ENCODE measurements at regions not wholly inside any gene's neighbourhood (a gene's known extent, or its start where the extent isn't known, plus 50 kb on each side); places are given as distances from the start of the nearest gene placed in this dataset.

DNA sequence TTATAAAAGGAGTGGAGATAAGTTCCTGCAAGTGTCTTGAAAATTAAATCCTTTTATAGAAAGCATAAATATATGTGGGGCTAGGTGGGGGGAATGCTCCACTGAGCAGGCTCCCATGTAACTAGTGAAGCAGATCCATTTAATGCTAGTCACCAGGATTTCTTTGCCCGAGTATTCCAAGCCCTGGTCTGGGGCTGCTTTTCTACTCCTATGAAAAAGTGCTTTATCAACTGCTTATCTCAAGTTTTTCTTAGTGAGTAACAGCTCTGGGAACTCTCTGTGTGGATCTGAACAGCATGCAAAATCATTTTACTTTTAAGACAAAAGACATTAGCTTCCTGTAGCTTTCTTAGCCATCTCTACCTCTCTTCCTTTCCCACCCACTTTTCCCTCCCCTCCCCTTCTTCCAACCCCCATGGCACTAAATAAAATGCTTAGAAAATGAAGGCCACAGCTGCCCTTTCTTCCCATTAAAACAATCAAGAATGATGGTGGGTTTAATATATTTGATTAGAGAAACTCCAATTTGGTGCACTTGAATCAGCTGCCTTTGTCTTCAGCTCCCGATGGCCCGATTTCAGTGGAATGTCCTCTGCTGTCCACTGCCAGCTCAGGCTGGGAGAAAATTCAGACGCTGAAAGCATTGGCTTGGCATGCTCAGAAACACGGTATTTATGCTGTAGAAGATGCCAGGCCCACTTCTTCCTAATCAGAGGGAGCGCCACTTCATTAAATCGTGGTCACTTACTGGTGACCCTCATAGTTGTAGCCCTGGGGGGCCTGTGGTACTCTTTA, 475.1 kb downstream of the FOXO1 start:
- peak overlapping the region; percentile 81 for H3K27ac Mint-ChIP-seq
- CTCF ChIA-PET: interaction anchor here (0.7 to 2.7 kb wide), 10 partner anchors 9 to 491 kb away, joined by 3 to 13 read pairs (median 3); no protein-coding TSS in a partner anchor
- H3K27me3 Mint-ChIP-seq (ENCODE audit: low read depth): no peaks in the 10 kb centered on the region
- intact Hi-C loops (cut with micrococcal nuclease): no loop called here
- H3K4me3 Mint-ChIP-seq: no peak overlapping the region
- H3K36me3 Mint-ChIP-seq (ENCODE audit: low read depth): no peaks in the 10 kb centered on the region
- no peak for DNase-seq
- H3K9me3 Mint-ChIP-seq: no peaks in the 10 kb centered on the region
- H3K4me1 Mint-ChIP-seq (ENCODE audit: low read depth): peaks cover 64% of the 10 kb centered on the region

DNA sequence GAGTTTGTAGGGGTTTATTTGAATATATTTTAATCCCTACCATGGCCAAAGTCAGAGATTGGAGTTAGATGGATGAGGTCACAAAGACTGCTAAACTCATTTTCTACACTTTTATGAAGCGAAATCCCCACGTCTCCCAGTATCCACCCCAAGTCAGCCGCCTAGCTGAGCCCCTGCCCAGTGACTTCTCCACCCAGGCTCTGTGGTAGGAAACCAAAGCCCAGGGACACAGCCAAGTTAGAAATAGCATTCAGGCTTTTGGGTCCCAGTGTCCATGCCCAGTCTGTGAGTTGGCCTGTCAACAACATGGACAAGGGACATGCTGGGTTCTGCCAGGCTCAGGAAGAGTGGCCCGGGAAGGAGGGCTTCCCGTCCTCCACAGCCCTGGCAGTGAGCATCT, 474.0 kb downstream of the FOXO1 start:
- H3K4me1 Mint-ChIP-seq (ENCODE audit: low read depth): peaks cover 54% of the 10 kb centered on the region
- intact Hi-C loops (cut with micrococcal nuclease): no loop called here
- CTCF ChIA-PET: no interaction called here

DNA sequence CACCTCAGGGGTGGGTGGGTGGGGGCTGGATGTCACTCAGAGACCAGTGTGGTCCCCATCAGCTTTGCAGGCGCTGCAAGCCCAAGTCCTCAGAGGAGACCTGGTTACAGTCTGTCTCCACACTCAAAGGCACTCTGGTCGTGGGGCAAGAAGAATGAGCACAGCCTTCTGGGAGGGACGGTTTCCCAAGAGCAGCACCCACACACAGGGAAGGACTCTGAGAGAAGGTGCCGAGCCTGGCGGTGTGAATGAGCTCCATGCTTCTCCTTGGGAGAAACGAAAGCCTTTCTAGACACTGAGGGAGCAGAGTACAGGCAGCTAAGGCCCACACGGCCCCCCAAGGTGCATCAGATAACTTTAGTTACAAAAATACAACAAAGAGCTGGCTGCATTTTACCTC, 473.6 kb downstream of the FOXO1 start:
- no peak for DNase-seq
- CTCF ChIA-PET: no interaction called here
- Mint-ChIP-seq H3K4me1 (ENCODE audit: low read depth) (peaks cover 50% of the 10 kb centered on the region), H3K4me3 (no peak overlapping the region), H3K27me3 (ENCODE audit: low read depth) (no peaks in the 10 kb centered on the region), H3K36me3 (ENCODE audit: low read depth) (no peaks in the 10 kb centered on the region), H3K9me3 (no peaks in the 10 kb centered on the region), H3K27ac (no peak overlapping the region)
- intact Hi-C loops (cut with micrococcal nuclease): no loop called here

More for the DNA sequence above, 474.0 kb downstream of the FOXO1 start:
- Mint-ChIP-seq H3K4me3 (no peak overlapping the region), H3K27me3 (ENCODE audit: low read depth) (no peaks in the 10 kb centered on the region), H3K27ac (no peak overlapping the region), H3K36me3 (ENCODE audit: low read depth) (no peaks in the 10 kb centered on the region), H3K9me3 (no peaks in the 10 kb centered on the region)
- DNase-seq: no peak

DNA sequence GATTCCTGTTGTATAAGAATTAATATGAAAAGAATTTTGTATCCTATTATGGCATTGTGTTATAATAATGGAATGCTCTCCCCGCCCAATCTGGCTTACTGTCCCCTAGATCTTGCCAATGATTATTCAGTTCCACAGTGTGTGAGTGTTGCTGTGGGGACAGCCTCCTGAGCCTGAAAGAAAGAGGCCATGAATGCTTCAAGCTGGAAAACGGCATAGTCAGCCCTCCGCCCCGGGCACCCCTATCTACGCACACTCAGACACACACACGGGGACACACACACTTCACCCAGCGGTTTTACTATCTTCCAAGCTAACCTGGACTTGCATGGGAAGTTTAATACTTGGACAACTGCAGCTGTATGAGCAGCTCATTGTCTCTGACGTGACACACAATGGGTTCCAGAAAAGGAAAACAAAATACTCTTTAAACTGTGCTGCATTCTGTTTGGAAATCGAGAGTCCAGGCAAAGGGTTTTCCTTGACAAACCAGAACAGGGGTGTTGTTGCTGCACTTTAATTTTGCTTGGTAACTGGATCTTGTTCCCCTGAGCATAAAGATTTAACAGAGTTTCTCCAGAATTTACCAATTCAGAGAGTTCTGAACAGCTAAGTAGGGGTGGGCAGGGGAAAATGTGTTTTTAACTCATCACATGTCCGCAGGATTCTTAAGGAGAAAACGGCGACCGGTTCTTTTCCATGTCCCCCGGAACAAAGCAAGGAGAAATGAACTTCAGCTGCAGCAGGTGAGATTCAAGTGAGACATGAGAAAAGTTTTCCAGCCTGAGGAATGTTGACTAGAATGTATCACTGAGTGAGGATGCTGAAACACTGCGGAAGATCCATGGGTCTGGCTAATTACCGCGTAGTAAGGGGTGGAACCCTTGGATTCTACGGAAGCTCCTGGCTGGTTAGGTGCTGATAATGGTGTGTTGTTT, 472.9 kb downstream of the FOXO1 start:
- Mint-ChIP-seq H3K4me3 (no peak overlapping the region), H3K27ac (no peak overlapping the region), H3K9me3 (no peaks in the 10 kb centered on the region), H3K4me1 (ENCODE audit: low read depth) (peaks cover 43% of the 10 kb centered on the region), H3K27me3 (ENCODE audit: low read depth) (no peaks in the 10 kb centered on the region), H3K36me3 (ENCODE audit: low read depth) (no peaks in the 10 kb centered on the region)
- CTCF ChIA-PET: interaction anchor here (1.9 kb wide), 1 partner anchor 24 kb away, joined by 6 read pairs; no protein-coding TSS in a partner anchor
- intact Hi-C loops (cut with micrococcal nuclease): no loop called here
- no peak for DNase-seq

DNA sequence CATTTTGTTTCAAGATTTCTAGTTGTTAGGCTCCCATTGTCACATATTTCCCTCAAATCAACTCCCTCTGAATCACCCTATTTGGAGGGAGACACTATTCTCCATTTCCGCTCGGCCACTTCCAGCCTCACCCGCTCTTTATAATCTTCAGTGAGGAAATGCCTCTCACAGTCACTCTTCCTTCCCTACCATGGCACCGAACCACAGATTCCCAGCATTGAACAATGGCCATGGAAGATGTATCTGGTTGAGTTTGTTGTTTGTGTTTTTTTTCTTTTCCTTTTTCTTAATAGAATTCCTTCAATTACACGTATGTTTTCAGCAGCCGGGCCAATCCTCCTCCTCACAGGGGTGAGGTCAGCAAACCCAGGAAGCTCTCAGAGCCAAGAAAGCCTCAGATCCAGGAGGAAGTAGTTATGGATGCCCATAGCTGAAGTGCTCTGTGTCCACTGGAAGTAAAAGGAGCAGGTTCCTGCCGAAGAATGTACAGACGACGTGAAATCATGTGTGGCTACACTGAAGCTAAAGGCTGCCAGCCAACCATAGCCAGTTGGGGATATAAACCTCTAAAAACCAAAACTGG, 472.1 kb downstream of the FOXO1 start:
- CTCF ChIA-PET: interaction anchor here (0.6 to 1.9 kb wide), 3 partner anchors 12 to 314 kb away, joined by 4 to 9 read pairs (median 6); no protein-coding TSS in a partner anchor
- Mint-ChIP-seq H3K27me3 (ENCODE audit: low read depth) (no peaks in the 10 kb centered on the region), H3K36me3 (ENCODE audit: low read depth) (no peaks in the 10 kb centered on the region), H3K27ac (no peak overlapping the region), H3K4me1 (ENCODE audit: low read depth) (peaks cover 36% of the 10 kb centered on the region), H3K9me3 (no peaks in the 10 kb centered on the region), H3K4me3 (no peak overlapping the region)
- no peak for DNase-seq
- intact Hi-C loops (cut with micrococcal nuclease): no loop called here

DNA sequence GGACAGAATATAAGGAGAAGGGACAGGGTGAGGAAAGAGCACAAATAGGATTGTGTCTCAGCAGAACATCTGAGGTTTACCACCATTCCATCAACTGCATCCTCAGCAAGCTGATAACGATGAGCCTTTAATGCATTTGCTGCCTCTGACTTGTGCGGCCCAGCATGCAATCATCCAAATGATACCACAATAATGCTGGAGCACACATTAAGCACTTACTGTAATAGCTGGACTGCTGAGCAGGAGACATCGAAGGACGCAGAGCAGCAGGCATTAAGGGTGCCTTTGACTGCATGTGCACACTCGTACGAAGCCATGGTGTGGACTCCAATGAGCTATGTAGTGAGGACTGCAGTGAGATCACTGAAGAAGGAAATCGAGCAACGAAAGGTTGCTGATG, 469.4 kb downstream of the FOXO1 start:
- no peaks in the 10 kb centered on the region for H3K9me3 Mint-ChIP-seq
- peaks cover 22% of the 10 kb centered on the region for H3K4me1 Mint-ChIP-seq (ENCODE audit: low read depth)
- H3K27me3 Mint-ChIP-seq (ENCODE audit: low read depth): no peaks in the 10 kb centered on the region
- intact Hi-C loops (cut with micrococcal nuclease): no loop called here
- H3K4me3 Mint-ChIP-seq: no peak overlapping the region
- no peak for DNase-seq
- CTCF ChIA-PET: no interaction called here
- H3K36me3 Mint-ChIP-seq (ENCODE audit: low read depth): no peaks in the 10 kb centered on the region
- H3K27ac Mint-ChIP-seq: no peak overlapping the region

DNA sequence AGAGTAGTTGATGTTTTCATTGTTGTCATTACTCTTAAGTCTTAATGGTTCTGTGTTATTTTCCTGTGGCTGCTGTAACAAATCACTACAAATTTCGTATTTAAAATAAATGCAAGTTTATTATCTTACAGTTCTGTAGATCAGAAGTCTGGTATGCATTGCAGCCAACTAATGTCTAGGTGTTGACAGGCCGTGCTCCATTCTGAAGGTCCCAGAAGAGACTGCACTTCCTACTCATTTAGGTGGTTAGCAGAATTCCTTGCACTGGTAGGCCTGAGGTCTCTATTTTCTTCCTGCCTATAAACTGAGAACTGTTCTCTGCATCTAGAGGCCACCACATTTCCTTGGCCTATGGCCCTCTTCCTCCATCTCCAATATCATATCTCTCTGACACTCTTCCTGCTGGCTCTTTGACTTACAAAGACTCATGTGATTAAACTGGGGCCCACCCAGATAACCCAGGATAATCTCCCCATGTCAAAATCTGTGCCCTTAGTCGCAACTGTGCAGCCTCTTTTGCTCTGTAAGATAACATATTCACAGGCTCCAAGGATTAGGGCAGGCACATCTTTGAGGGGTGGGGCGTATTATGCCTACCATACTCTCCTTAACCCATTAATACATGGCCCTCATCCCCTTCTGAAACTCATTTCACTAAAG, 468.4 kb downstream of the FOXO1 start:
- Mint-ChIP-seq H3K9me3 (no peaks in the 10 kb centered on the region), H3K4me3 (no peak overlapping the region), H3K27me3 (ENCODE audit: low read depth) (no peaks in the 10 kb centered on the region), H3K4me1 (ENCODE audit: low read depth) (peaks cover 25% of the 10 kb centered on the region), H3K36me3 (ENCODE audit: low read depth) (peaks cover 2% of the 10 kb centered on the region), H3K27ac (no peak overlapping the region)
- no peak for DNase-seq
- intact Hi-C loops (cut with micrococcal nuclease): no loop called here
- CTCF ChIA-PET: no interaction called here

DNA sequence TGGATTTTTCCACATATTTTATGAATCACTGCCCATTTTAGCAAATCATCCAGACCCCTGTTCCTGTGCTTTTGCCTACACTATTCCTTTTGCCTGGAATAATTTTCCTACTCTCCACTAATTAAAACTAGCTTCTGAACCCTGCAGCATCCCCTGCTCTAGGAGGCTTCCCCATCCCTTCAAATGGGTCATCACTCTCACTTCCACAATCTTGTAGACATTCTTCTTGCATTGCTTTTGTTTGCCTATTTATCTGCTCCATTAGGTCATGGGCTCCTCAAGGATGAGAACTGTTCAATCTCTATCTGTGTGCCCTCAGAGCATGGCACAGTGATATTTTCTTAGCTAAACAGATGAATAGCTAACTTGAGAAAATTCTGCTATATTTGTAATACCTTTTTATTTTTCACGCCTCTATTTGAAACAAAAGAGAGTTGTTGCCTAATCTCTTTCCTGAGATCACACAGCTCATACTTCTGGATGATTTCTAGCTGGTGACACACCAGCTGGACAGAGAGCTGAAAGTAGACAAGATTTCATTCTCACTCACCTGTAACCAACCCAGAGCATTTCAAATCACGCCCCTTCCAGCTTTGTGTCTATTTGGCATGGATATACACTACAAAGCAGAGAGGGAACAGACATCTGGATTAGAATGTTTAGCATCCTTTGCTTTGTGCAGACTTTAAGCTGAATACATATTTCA, 466.0 kb downstream of the FOXO1 start:
- H3K4me1 Mint-ChIP-seq (ENCODE audit: low read depth): peaks cover 41% of the 10 kb centered on the region
- H3K9me3 Mint-ChIP-seq: no peaks in the 10 kb centered on the region
- peak overlapping the region; percentile 19 for H3K27ac Mint-ChIP-seq
- peaks cover 2% of the 10 kb centered on the region for H3K36me3 Mint-ChIP-seq (ENCODE audit: low read depth)
- H3K27me3 Mint-ChIP-seq (ENCODE audit: low read depth): no peaks in the 10 kb centered on the region
- no peak overlapping the region for H3K4me3 Mint-ChIP-seq
- CTCF ChIA-PET: interaction anchor here (0.5 to 3.7 kb wide), 6 partner anchors 10 to 481 kb away, joined by 3 to 13 read pairs (median 3); no protein-coding TSS in a partner anchor
- no peak for DNase-seq
- intact Hi-C loops (cut with micrococcal nuclease): no loop called here

DNA sequence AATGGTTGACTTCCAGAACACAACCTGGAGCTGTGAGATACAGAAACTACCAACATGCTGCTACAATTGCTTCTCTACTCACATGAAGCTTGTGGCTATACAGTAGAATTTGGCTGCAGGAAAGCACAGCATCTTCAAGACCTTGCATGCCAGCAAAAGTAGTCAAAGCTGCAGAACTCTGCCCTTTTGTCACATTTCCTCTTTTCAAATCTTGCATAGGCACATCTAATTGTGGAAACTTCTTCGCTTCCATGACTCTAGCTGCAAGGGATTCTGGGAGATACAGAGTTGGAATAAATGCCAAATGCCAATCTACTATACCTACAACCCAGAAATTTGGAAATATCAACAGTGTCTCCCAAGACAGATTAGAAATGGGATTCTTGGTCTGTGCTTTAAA, 462.2 kb downstream of the FOXO1 start:
- Mint-ChIP-seq H3K4me3 (no peak overlapping the region), H3K27ac (no peak overlapping the region), H3K36me3 (ENCODE audit: low read depth) (peaks cover 2% of the 10 kb centered on the region), H3K4me1 (ENCODE audit: low read depth) (peaks cover 77% of the 10 kb centered on the region), H3K9me3 (no peaks in the 10 kb centered on the region), H3K27me3 (ENCODE audit: low read depth) (no peaks in the 10 kb centered on the region)
- intact Hi-C loops (cut with micrococcal nuclease): no loop called here
- DNase-seq: no peak
- CTCF ChIA-PET: interaction anchor here (0.8 to 1.7 kb wide), 4 partner anchors 13 to 47 kb away, joined by 3 to 6 read pairs (median 3); no protein-coding TSS in a partner anchor

DNA sequence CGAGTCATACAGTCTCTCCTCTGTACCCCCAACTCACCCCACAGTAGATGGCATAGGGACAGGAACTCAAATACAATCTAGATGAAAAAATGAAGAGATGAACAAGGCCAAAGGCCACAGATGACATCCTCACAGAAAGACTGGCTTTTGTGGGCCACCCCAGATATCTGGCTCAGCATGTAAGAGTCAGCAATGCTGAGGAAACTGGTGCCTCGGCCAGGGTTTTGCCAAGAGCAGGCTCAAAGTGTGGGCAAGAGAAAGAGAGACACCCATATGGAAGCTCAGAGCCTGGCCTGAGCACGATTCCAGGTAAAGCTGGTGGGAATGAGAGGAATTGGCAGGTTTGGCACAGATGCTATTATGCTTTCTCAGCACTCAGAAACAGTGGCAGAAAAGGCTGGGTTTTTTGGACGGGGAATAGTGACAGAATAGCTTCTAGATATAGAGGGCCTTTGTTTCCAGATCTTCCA, 460.6 kb downstream of the FOXO1 start:
- Mint-ChIP-seq H3K36me3 (ENCODE audit: low read depth) (peaks cover 2% of the 10 kb centered on the region), H3K9me3 (no peaks in the 10 kb centered on the region), H3K27ac (peak overlapping the region; percentile 100), H3K27me3 (ENCODE audit: low read depth) (no peaks in the 10 kb centered on the region), H3K4me1 (ENCODE audit: low read depth) (peaks cover 71% of the 10 kb centered on the region), H3K4me3 (peak overlapping the region; percentile 26)
- CTCF ChIA-PET: interaction anchor here (1.3 to 3.2 kb wide), 7 partner anchors 10 to 263 kb away, joined by 3 to 12 read pairs (median 4); no protein-coding TSS in a partner anchor
- peak; percentile 42 for DNase-seq
- intact Hi-C loops (cut with micrococcal nuclease): loop anchor here (1.0 to 2.0 kb wide), 11 partner anchors 15 to 571 kb away; no protein-coding TSS in a partner anchor
